NCI-H1694 (cell line): ENCODE measurements at regions not wholly inside any gene's neighbourhood (a gene's known extent, or its start where the extent isn't known, plus 50 kb on each side); places are given as distances from the start of the nearest gene placed in this dataset.

Experiments
- DNase-seq: peaks from one replicate; lab custom pipeline; 2025; lab: John Stamatoyannopoulos, UW

DNA sequence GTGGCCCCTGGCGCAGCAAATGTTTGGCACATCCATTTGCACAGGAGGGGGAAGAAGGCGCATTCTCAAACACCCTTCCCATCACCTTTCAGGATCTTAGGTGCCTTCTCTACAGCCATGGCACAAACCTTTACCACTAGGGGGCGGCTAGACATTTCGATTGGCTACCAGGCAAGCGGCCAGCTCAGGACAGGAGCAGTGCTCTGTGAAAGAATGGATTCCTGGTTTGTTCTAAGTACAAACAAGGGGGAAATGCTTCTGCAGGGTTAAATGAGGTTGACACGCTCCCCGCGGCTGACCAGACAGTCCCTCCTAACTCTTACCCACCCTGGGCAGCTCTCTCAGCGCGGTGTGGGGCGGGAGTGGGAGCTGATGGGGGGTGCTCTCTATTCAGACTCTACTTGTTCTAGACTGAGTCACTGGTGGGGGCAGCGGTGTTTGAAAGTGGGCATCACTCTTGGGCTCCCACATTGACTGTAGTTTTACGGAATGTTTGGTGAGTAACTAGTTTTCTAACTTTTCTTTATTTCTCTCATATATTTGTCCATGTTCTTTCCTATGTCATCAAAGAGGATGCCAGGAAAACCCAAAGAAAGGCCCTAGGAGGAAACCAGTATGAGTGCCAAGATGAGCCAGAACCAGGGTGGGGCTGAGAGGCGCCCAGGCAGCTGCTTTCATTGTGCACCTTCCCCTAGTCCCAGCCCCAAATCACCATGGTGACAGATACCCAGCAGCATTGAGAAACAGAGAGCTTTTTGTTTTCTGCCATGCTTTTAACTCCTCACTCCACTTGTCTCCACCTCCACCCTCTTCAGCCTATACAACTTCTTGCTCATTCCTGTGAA lies 61.4 kb upstream of the GPR158 start:
- DNase-seq = peak; percentile 50

DNA sequence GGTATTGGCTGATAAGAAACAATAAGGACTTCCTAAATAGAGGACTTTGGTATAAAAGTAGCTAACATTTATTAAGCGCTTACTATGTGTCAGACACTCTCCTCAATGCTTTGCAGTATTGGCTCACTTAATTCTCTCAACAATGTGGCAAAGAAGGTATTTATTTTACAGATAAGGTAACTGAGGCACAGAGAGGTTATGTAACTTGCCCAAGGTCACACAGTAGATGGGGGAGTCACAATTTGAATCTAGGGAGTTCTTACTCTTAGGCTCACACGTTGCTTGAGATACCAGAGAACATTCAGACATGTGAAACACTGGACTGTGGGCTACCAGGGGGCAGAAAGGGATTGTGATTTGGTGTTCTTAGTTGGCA lies 60.8 kb upstream of the GPR158 start:
- DNase-seq = no peak

DNA sequence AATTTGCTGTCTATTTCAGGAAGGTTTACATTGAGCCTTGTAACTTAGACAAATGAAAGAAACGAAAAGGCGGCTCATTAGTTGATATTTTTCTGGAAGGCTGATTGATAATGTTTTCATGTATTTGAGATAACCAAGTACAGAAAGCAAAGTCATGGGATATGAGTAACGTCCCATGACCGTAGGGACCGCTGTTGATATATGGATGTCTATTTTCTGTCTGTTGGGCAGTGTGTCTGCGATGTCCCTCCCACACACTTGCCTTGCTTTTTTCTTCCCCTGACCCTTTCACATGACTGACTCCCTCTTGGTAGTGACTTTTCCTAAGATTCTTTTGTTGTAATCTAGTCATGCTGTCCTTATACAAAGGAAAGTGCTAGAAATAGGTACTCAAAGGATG lies 57.0 kb upstream of the GPR158 start:
- DNase-seq = no peak

DNA sequence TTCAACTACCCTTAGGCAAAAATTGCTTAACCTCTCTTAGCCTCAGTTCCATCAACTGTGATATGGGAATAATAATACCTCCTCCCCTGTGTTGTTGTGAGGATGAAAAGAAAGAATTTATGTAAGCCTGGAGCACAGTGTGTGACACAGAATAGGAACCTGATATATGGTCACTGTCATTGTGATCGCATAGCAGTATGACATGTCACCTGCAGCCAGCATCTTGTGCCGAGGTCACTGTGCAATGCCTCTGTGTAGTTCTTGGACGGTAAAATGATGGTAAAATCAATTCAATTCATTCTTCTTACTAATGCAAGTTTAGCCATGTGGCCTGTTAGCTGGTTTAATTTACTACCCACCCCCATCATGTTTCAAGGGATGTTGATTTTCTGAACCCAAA lies 54.6 kb upstream of the GPR158 start:
- DNase-seq = no peak
